SK-N-SH (cell line): ENCODE measurements at regions not wholly inside any gene's neighbourhood (a gene's known extent, or its start where the extent isn't known, plus 50 kb on each side); places are given as distances from the start of the nearest gene placed in this dataset.

Source experiments
- CTCF ChIA-PET: fragments of 300-600, 350-600 bp; formaldehyde crosslinking; extraction: SDS; loops from one replicate; lab custom pipeline; 2021; lab: Yijun Ruan, JAX
- POLR2A ChIA-PET: fragments of 350-600 bp; sonication (Branson Sonifier 250); formaldehyde crosslinking; extraction: SDS; loops from one replicate; lab custom pipeline; 2020; ENCODE audit warnings: antibody characterized with exemption, inconsistent platforms; lab: Yijun Ruan, JAX
- DNase-seq: peaks from one replicate; pipeline ENCODE4 v3.0.0; 2012
- H2AFZ ChIP-seq: fragments of 200-600 bp; sonication (generic); 2 replicates; pipeline ENCODE4 v1.8.1; 2016; ENCODE audit warnings: antibody characterized with exemption, mild to moderate bottlenecking, low read depth
- H3F3A ChIP-seq: fragments of 200-600 bp; sonication (generic); replicated peaks from 2 replicates; pipeline ENCODE3; 2016; ENCODE audit warnings: antibody characterized with exemption, mild to moderate bottlenecking; ENCODE audit not compliant: insufficient read depth
- H3K27ac ChIP-seq, 2 experiments: fragments of 200-500 bp in 1 of 2; fragments of 200-600 bp in 1 of 2; sonication (Bioruptor generic) in 1 of 2; sonication (generic), shearing (Covaris generic) in 1 of 2; 2 replicates each; pipeline versions ENCODE4 v1.5.1 to v1.6.1; 2014 to 2016; ENCODE audit warnings: low read depth in 2 of 2, inconsistent platforms in 1 of 2, low read length in 1 of 2, mild to moderate bottlenecking in 1 of 2, mixed read lengths in 1 of 2
- H3K27me3 ChIP-seq: fragments of 200-600 bp; sonication (generic), shearing (Covaris generic); 2 replicates; pipeline ENCODE4 v1.6.1; 2016; ENCODE audit warnings: mixed run types; ENCODE audit not compliant: insufficient read depth
- H3K36me3 ChIP-seq, 2 experiments: fragments of 200-500 bp in 1 of 2; fragments of 200-600 bp in 1 of 2; sonication (Bioruptor generic) in 1 of 2; sonication (generic) in 1 of 2; replicated peaks in 1 of 2; 2 replicates each; pipeline versions ENCODE3 to v1.5.1; 2014 to 2016; ENCODE audit warnings: low read length in 1 of 2, mild to moderate bottlenecking in 1 of 2; ENCODE audit not compliant: insufficient read depth in 2 of 2, control insufficient read depth in 1 of 2
- H3K4me1 ChIP-seq, 2 experiments: fragments of 200-500 bp in 1 of 2; fragments of 200-600 bp in 1 of 2; sonication (Bioruptor generic) in 1 of 2; sonication (generic), shearing (Covaris generic) in 1 of 2; 2 replicates each; pipeline versions ENCODE4 v1.5.1 to v1.6.1; 2014 to 2016; ENCODE audit warnings: low read depth in 1 of 2, low read length in 1 of 2, mixed run types in 1 of 2; ENCODE audit not compliant: insufficient read depth in 2 of 2, control insufficient read depth in 1 of 2
- H3K4me2 ChIP-seq: fragments of 200-600 bp; sonication (generic), shearing (Covaris generic); 2 replicates; pipeline ENCODE4 v1.6.1; 2017; ENCODE audit warnings: mixed run types
- H3K4me3 ChIP-seq, 2 experiments: fragments of 200-500 bp in 1 of 2; fragments of 200-600 bp in 1 of 2; sonication (Bioruptor generic) in 1 of 2; sonication (generic), shearing (Covaris generic) in 1 of 2; 2 replicates each; pipeline versions ENCODE4 v1.5.1 to v1.8.1; 2014 to 2016; ENCODE audit warnings: low read depth in 2 of 2, inconsistent platforms in 1 of 2, low read length in 1 of 2, mild to moderate bottlenecking in 1 of 2, mixed read lengths in 1 of 2, moderate library complexity in 1 of 2
- H3K79me2 ChIP-seq: fragments of 200-600 bp; sonication (generic); 2 replicates; pipeline ENCODE4 v1.8.1; 2017; ENCODE audit warnings: mild to moderate bottlenecking; ENCODE audit not compliant: insufficient read depth
- H3K9ac ChIP-seq: fragments of 200-600 bp; sonication (generic); 2 replicates; pipeline ENCODE4 v1.6.1; 2017; ENCODE audit warnings: mixed run types
- H3K9me2 ChIP-seq: fragments of 200-600 bp; sonication (generic); 2 replicates; pipeline ENCODE4 v1.6.1; 2017; ENCODE audit warnings: mixed run types
- H3K9me3 ChIP-seq: fragments of 200-600 bp; sonication (generic); 2 replicates; pipeline ENCODE4 v1.6.1; 2017; ENCODE audit warnings: mixed run types, mild to moderate bottlenecking, moderate library complexity
- H4K20me1 ChIP-seq: fragments of 200-600 bp; sonication (generic); 2 replicates; pipeline ENCODE4 v1.6.1; 2017; ENCODE audit warnings: mild to moderate bottlenecking, mixed run types; ENCODE audit not compliant: insufficient read depth
- CHD2 ChIP-seq: fragments of 150-350 bp; IDR thresholded peaks from 2 replicates; pipeline ENCODE4 v1.6.1; 2018; ENCODE audit warnings: low read length; ENCODE audit not compliant: partially characterized antibody
- CTCF ChIP-seq: fragments of 200-600 bp; sonication (generic); IDR thresholded peaks from 2 replicates; pipeline ENCODE4 v1.6.1; 2017; ENCODE audit warnings: antibody characterized with exemption, mild to moderate bottlenecking, moderate library complexity
- EP300 ChIP-seq, 2 experiments: IDR thresholded peaks; 2 replicates each; pipeline versions ENCODE4 v1.4.0 to v1.6.1; 2012; ENCODE audit warnings: borderline replicate concordance in 1 of 2, low read depth in 1 of 2, low read length in 1 of 2
- EZH2phosphoT487 ChIP-seq: fragments of 200-600 bp; sonication (generic); IDR thresholded peaks from 2 replicates; pipeline ENCODE4 v1.6.1; 2017; ENCODE audit warnings: low read depth, mixed run types, mild to moderate bottlenecking, antibody characterized with exemption, moderate library complexity, borderline replicate concordance
- FOXJ3 ChIP-seq: sonication (generic); formaldehyde crosslinking; IDR thresholded peaks from 2 replicates; pipeline ENCODE4 v1.5.1; 2020; ENCODE audit warnings: mild to moderate bottlenecking, missing genetic modification reagents
- FOXM1 ChIP-seq: IDR thresholded peaks from 2 replicates; pipeline ENCODE4 v1.4.0; 2012; ENCODE audit warnings: low read depth, mild to moderate bottlenecking
- GABPA ChIP-seq: IDR thresholded peaks from 2 replicates; pipeline ENCODE4 v1.4.0; 2012; ENCODE audit warnings: low read depth, mild to moderate bottlenecking
- GATA2 ChIP-seq: sonication (generic); formaldehyde crosslinking; IDR thresholded peaks from 2 replicates; pipeline ENCODE4 v1.5.0; 2020; ENCODE audit warnings: mild to moderate bottlenecking, missing genetic modification reagents
- IRF3 ChIP-seq: fragments of 150-350 bp; IDR thresholded peaks from 2 replicates; pipeline ENCODE4 v1.6.1; 2016; ENCODE audit warnings: mild to moderate bottlenecking, low read depth, low read length
- JUND ChIP-seq: IDR thresholded peaks from 2 replicates; pipeline ENCODE4 v1.4.0; 2012
- MEF2A ChIP-seq: IDR thresholded peaks from 2 replicates; pipeline ENCODE4 v1.4.0; 2012; ENCODE audit warnings: low read depth, borderline replicate concordance
- MXI1 ChIP-seq: IDR thresholded peaks from 2 replicates; pipeline ENCODE4 v1.6.1; 2012; ENCODE audit warnings: mild to moderate bottlenecking, low read depth, low read length, improper control_type of control experiment
- NFIC ChIP-seq: IDR thresholded peaks from 2 replicates; pipeline ENCODE4 v1.4.0; 2012; ENCODE audit warnings: borderline replicate concordance
- NRF1 ChIP-seq: IDR thresholded peaks from 2 replicates; pipeline ENCODE4 v1.6.1; 2012; ENCODE audit warnings: low read depth, mild to moderate bottlenecking, low read length
- PBX3 ChIP-seq: IDR thresholded peaks from 2 replicates; pipeline ENCODE4; 2012
- RAD21 ChIP-seq: IDR thresholded peaks from 2 replicates; pipeline ENCODE4 v1.6.1; 2012; ENCODE audit warnings: mild to moderate bottlenecking, low read length
- RCOR1 ChIP-seq: fragments of 150-350 bp; IDR thresholded peaks from 2 replicates; pipeline ENCODE4 v1.6.1; 2017; ENCODE audit warnings: antibody characterized with exemption, low read length
- RFX5 ChIP-seq: IDR thresholded peaks from 2 replicates; pipeline ENCODE4 v1.6.1; 2012; ENCODE audit warnings: mild to moderate bottlenecking, improper control_type of control experiment, low read length
- RXRA ChIP-seq: IDR thresholded peaks from 2 replicates; pipeline ENCODE4 v1.4.0; 2012; ENCODE audit warnings: low read depth, mild to moderate bottlenecking, borderline replicate concordance
- SMC3 ChIP-seq: IDR thresholded peaks from 2 replicates; pipeline ENCODE4 v1.6.1; 2012; ENCODE audit warnings: low read depth, low read length, improper control_type of control experiment
- TAF1 ChIP-seq: IDR thresholded peaks from 2 replicates; pipeline ENCODE4 v1.6.1; 2012; ENCODE audit warnings: low read depth, mild to moderate bottlenecking, low read length, moderate library complexity, borderline replicate concordance
- TEAD4 ChIP-seq: IDR thresholded peaks from 2 replicates; pipeline ENCODE4 v1.4.0; 2012; ENCODE audit warnings: mild to moderate bottlenecking, borderline replicate concordance; ENCODE audit not compliant: insufficient read depth
- YY1 ChIP-seq: IDR thresholded peaks from 2 replicates; pipeline ENCODE4 v1.4.0; 2012; ENCODE audit warnings: low read depth, mild to moderate bottlenecking
- ZBTB33 ChIP-seq: IDR thresholded peaks from 2 replicates; pipeline ENCODE4 v1.4.0; 2012; ENCODE audit warnings: low read depth, borderline replicate concordance
- whole genome bisulfite sequencing: methylation state at CpG from one replicate; pipeline ENCODE4 v1.1.6; 2017; ENCODE audit warnings: low lambda C conversion rate; 5-methylcytosine and 5-hydroxymethylcytosine counted together

- no peak for TF ChIP-seq GABPA
- TF ChIP-seq TAF1, result no peak
- TF ChIP-seq RAD21, result no peak
- no peak for TF ChIP-seq JUND
- no peak for TF ChIP-seq CHD2
- no peak for TF ChIP-seq FOXJ3 (CRISPR knock-in tag)
- no peak for TF ChIP-seq EZH2phosphoT487
- TF ChIP-seq TEAD4, result no peak
- TF ChIP-seq CTCF, result no peak
- no peak for TF ChIP-seq IRF3
- TF ChIP-seq PBX3, result no peak
- TF ChIP-seq, all 33 proteins: peak for 0
- CTCF ChIA-PET, result no interaction called here
Observed at GRCh38 chr3:6577584-6577983, 283.3 kb upstream of the GRM7 start.

GRCh38 chr3:6578526-6578925 is 282.4 kb upstream of the GRM7 start:
- no peak for DNase-seq
- 5% methylated on average over 1 of the region's 1 CpG for WGBS
- Histone ChIP-seq H4K20me1 (no peaks in the 10 kb centered on the region), H3F3A (no peaks in the 10 kb centered on the region), H3K36me3 (no peaks in the 10 kb centered on the region), H3K9ac (no peak overlapping the region), H2AFZ (no peak overlapping the region), H3K4me2 (no peak overlapping the region), H3K27me3 (no peaks in the 10 kb centered on the region), H3K4me3 (no peak overlapping the region), H3K9me3 (peaks cover 7% of the 10 kb centered on the region; the same call in 1 of the 2 replicates), H3K9me2 (no peaks in the 10 kb centered on the region), H3K79me2 (no peaks in the 10 kb centered on the region), H3K27ac (no peak overlapping the region), H3K4me1 (no peaks in the 10 kb centered on the region)
- POLR2A ChIA-PET, result no interaction called here
- CTCF ChIA-PET, result no interaction called here
- TF ChIP-seq EZH2phosphoT487 (no peak), JUND (no peak), RFX5 (no peak), NFIC (no peak), MEF2A (no peak), RXRA (no peak), SMC3 (no peak), NRF1 (no peak), ZBTB33 (no peak), MXI1 (no peak), YY1 (no peak), EP300 (IDR thresholded peaks at IDR 0.05; ENCODE audit: borderline replicate concordance in 1 of 2, low read depth in 1 of 2, low read length in 1 of 2) (no peak), PBX3 (no peak), RCOR1 (no peak), GATA2 (CRISPR knock-in tag) (no peak), FOXM1 (no peak)

More at GRCh38 chr3:6577584-6577983, 283.3 kb upstream of the GRM7 start:
- H3K4me3 ChIP-seq, result no peak overlapping the region
- H3K79me2 ChIP-seq, result no peaks in the 10 kb centered on the region
- no peaks in the 10 kb centered on the region for H3K36me3 ChIP-seq
- DNase-seq, result no peak
- no peaks in the 10 kb centered on the region for H3K27me3 ChIP-seq
- H3K4me1 ChIP-seq, result no peaks in the 10 kb centered on the region
- no peak overlapping the region for H3K27ac ChIP-seq
- H3K4me2 ChIP-seq, result no peak overlapping the region
- H3K9me3 ChIP-seq, result peaks cover 7% of the 10 kb centered on the region; the same call in 1 of the 2 replicates
- no peaks in the 10 kb centered on the region for H4K20me1 ChIP-seq
- POLR2A ChIA-PET, result no interaction called here
- no peak overlapping the region for H3K9ac ChIP-seq
- no peaks in the 10 kb centered on the region for H3K9me2 ChIP-seq
- H2AFZ ChIP-seq, result no peak overlapping the region
- no peaks in the 10 kb centered on the region for H3F3A ChIP-seq
